Lower leg skin (tissue), 4 donors: ENCODE measurements at regions not wholly inside any gene's neighbourhood (a gene's known extent, or its start where the extent isn't known, plus 50 kb on each side); places are given as distances from the start of the nearest gene placed in this dataset.
A peak's percentile ranks its signal among the peaks of the same experiment; 100 is the strongest.

Experiments used
- DNase-seq, 2 donors: peaks; one replicate each; pipeline ENCODE4 v3.0.0-alpha.2; 2019; ENCODE audit warnings: low spot score in 2 of 2
- H3K4me3 ChIP-seq: fragments of 200-600 bp; sonication (generic); 2 replicates; pipeline ENCODE4 v1.5.1; 2017; ENCODE audit warnings: mild to moderate bottlenecking, low read depth; ENCODE audit not compliant: poor library complexity, severe bottlenecking
- POLR2A ChIP-seq, 2 donors: fragments of 450-650 bp; IDR thresholded peaks; one replicate each; pipeline ENCODE4 v1.6.1; 2016 to 2017; ENCODE audit warnings: antibody characterized with exemption in 2 of 2, mild to moderate bottlenecking in 1 of 2, moderate library complexity in 1 of 2
- WGBS, 2 donors: methylation state at CpG; one replicate each; pipeline ENCODE4 v1.1.5; 2018; 5-methylcytosine and 5-hydroxymethylcytosine counted together
- intact Hi-C: fragments of 100-400 bp; cut with DNase I; formaldehyde crosslinking; loops from one replicate; pipeline ENCODE4 v1.15.0; 2023; ENCODE audit warnings: low total_unique reads
- TF ChIP-seq, protein P1 (sequence below), 3 donors: fragments of 450-650 bp; IDR thresholded peaks; one replicate each; pipeline ENCODE4 v1.5.1; 2016; ENCODE audit warnings: antibody characterized with exemption in 3 of 3, mild to moderate bottlenecking in 3 of 3, moderate library complexity in 2 of 3

DNA sequence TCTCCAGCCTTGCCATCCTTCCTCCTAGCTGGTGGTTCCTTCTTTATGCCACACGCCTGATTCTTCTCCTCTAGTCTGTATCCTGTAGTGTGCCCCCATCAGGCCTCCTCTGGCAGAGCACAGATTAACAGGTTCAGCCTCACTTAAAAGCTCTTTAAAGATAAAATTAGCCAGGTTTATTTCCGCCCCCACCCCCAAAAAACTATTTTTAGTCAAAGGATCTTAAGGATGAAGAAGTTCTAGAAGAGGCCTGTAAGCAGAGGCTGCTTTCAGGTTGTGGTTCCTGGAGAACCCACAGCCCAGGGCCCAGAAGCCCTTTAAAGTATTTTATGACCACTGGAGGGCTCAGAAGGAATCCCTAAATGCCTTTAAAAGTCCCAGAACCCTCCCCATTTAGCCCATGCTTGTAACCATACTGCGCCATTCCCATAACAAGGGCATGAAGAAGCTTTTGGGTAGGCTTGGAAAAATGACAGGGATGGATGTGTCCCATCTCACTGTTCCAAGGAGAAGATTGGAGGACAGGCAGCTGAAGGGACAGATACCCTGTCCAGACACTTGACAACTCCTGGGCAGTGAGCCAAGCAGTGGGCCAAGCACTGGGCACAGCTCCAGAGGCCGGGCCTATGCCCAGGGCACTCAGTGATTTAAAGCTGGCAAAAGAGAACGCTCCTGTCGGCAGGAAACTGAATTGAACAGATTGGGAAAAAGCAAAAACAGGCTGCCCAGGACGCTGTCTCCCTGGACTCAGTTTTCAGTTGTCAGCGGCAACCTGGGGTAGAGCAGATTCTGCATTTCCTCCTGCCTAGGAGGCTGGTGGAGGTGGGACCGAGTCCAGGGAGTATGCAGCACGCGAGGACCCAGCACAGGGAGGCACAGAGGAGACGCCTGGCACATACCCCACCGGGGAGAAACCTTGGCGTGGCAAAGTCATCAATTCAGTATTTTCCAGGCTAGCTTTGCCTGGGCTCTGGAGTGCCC is 106.3 kb upstream of the SSBP2 start:
- 40% methylated on average over 14 of the region's 14 CpGs for WGBS, 2 donors
- peak; percentile 60 to 87 for DNase-seq
- no peak for TF ChIP-seq POLR2A (IDR thresholded peaks at IDR 0.05)
- TF ChIP-seq, protein P1, sequence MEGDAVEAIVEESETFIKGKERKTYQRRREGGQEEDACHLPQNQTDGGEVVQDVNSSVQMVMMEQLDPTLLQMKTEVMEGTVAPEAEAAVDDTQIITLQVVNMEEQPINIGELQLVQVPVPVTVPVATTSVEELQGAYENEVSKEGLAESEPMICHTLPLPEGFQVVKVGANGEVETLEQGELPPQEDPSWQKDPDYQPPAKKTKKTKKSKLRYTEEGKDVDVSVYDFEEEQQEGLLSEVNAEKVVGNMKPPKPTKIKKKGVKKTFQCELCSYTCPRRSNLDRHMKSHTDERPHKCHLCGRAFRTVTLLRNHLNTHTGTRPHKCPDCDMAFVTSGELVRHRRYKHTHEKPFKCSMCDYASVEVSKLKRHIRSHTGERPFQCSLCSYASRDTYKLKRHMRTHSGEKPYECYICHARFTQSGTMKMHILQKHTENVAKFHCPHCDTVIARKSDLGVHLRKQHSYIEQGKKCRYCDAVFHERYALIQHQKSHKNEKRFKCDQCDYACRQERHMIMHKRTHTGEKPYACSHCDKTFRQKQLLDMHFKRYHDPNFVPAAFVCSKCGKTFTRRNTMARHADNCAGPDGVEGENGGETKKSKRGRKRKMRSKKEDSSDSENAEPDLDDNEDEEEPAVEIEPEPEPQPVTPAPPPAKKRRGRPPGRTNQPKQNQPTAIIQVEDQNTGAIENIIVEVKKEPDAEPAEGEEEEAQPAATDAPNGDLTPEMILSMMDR (IDR thresholded peaks at IDR 0.05): no peak
- H3K4me3 ChIP-seq: no peak overlapping the region
- intact Hi-C loops: loop anchor here (10.0 kb wide), 3 partner anchors 72 to 308 kb away; partner anchors contain the start of gene ATG10

DNA sequence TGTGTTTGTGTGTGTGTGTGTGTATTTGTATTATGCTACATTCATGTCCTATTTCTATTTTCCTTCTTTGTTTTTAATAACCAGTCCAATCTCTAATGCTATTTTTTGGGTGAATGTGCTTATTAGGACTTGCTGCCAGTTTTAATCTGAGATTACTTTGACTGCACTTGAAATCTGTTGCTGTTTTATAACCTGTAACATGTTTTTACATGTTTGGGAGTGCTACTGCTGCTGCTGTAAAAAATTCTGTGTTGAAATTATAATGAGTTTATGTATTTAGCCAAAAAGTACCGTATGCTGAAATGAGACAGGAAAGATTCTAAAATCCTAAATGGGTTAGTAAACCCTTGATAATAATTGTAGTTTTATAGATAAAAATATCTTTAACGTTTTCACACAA is 104.7 kb upstream of the SSBP2 start:
- TF ChIP-seq, protein P1 (IDR thresholded peaks at IDR 0.05): no peak
- no peak for TF ChIP-seq POLR2A (IDR thresholded peaks at IDR 0.05)
- 35 to 39% methylated on average over 2 of the region's 2 CpGs for WGBS, 2 donors
- H3K4me3 ChIP-seq: no peak overlapping the region
- DNase-seq: no peak
- intact Hi-C loops: loop anchor here (10.0 kb wide), 3 partner anchors 71 to 309 kb away; partner anchors contain the start of gene ATG10

DNA sequence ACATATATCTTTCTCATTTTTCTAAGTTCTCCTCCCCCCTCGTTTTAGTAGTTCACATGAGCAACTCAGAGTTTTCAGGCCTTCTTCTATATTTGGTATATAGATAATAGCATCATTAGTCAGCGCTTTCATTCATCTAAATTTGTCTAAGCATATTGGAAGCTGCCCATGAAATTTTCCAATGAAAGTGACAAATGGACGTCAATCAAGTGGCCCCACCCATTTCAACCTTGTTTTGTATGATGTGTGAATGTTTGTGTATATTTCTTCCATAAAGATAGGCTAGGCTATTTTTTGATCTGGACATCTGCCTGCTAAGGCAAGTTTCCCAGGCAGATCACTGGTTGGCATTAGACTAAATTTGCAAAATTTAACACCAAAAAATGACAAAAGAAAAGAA is 104.0 kb upstream of the SSBP2 start:
- H3K4me3 ChIP-seq: no peak overlapping the region
- 43 to 46% methylated on average over 3 of the region's 3 CpGs for WGBS, 2 donors
- no peak for DNase-seq
- TF ChIP-seq, protein P1 (IDR thresholded peaks at IDR 0.05): no peak
- TF ChIP-seq POLR2A (IDR thresholded peaks at IDR 0.05): no peak
- intact Hi-C loops: loop anchor here (5.0 to 10.0 kb wide), 4 partner anchors 70 to 310 kb away; partner anchors contain the start of genes ATG10 and SSBP2

DNA sequence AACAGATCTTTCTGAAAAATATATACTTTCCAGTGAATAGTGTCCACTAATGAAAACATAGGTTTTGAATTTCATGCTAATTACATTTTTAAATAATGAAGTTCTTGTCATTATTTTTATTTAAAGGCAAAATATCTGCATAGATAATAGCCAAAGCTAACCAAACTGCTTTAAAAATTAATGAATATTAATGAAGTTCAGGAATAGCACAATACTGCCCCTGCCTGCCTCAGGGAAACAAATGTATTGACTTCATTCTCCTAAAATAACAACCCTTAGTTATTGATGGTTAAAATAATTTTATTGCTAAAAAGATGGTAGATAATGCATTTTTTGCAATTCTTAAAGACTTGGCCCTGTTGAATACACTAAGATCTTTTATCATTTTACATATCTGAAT is 103.6 kb upstream of the SSBP2 start:
- intact Hi-C loops: loop anchor here (5.0 to 10.0 kb wide), 4 partner anchors 70 to 310 kb away; partner anchors contain the start of genes ATG10 and SSBP2
- TF ChIP-seq, protein P1 (IDR thresholded peaks at IDR 0.05): no peak
- TF ChIP-seq POLR2A (IDR thresholded peaks at IDR 0.05): no peak
- DNase-seq: no peak
- H3K4me3 ChIP-seq: no peak overlapping the region

DNA sequence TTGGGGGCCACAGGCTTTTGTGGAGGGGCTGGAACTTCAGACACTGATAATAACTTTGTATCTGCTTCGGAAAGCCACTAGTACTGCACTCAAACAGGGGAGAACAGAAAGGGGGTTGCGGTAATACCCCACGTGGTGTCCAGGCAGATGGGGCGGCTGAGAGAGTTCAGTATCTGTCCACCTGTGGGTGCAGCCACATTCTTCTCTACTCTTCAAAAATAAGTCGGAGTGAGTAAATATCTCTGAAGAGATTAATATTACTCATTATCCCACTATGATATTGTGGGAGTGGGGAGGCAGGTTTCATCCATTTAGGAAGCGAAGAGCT is 102.1 kb upstream of the SSBP2 start:
- H3K4me3 ChIP-seq: no peak overlapping the region
- WGBS, 2 donors: 74 to 82% methylated on average over 6 of the region's 6 CpGs
- intact Hi-C loops: loop anchor here (5.0 to 10.0 kb wide), 4 partner anchors 68 to 312 kb away; partner anchors contain the start of genes ATG10 and SSBP2
- no peak for DNase-seq
- TF ChIP-seq, protein P1 (IDR thresholded peaks at IDR 0.05): no peak
- no peak for TF ChIP-seq POLR2A (IDR thresholded peaks at IDR 0.05)
